Activated T-helper 9 cell treated with anti-CD3 and anti-CD28 coated beads, Interleukin-2, amount 50 U/mL, for 16 hours (primary cell): ENCODE measurements at regions not wholly inside any gene's neighbourhood (a gene's known extent, or its start where the extent isn't known, plus 50 kb on each side); places are given as distances from the start of the nearest gene placed in this dataset.

ENCODE experiments used
- DNase-seq: peaks from one replicate; pipeline ENCODE4 v3.0.0-alpha.2; 2020; ENCODE audit warnings: low read depth

GRCh38 chr7:68438016-68438415 is 1160.3 kb upstream of the AUTS2 start:
- DNase-seq = no peak

- DNase-seq = no peak
Observed at GRCh38 chr7:68438811-68439210, 1159.5 kb upstream of the AUTS2 start.

GRCh38 chr7:68439897-68440296 is 1158.4 kb upstream of the AUTS2 start:
- DNase-seq = no peak

GRCh38 chr7:68440866-68441265 is 1157.4 kb upstream of the AUTS2 start:
- no peak for DNase-seq

GRCh38 chr7:68441645-68442044 is 1156.6 kb upstream of the AUTS2 start:
- DNase-seq = no peak

GRCh38 chr7:68442931-68443631 is 1155.2 kb upstream of the AUTS2 start:
- no peak for DNase-seq

- no peak for DNase-seq
Observed at GRCh38 chr7:68444042-68444441, 1154.2 kb upstream of the AUTS2 start.

- no peak for DNase-seq
Observed at GRCh38 chr7:68444956-68445355, 1153.3 kb upstream of the AUTS2 start.

GRCh38 chr7:68446183-68446582 is 1152.1 kb upstream of the AUTS2 start:
- no peak for DNase-seq

GRCh38 chr7:68449099-68449498 is 1149.2 kb upstream of the AUTS2 start:
- no peak for DNase-seq

- no peak for DNase-seq
Observed at GRCh38 chr7:68449816-68450215, 1148.5 kb upstream of the AUTS2 start.

GRCh38 chr7:68454931-68455330 is 1143.3 kb upstream of the AUTS2 start:
- no peak for DNase-seq

GRCh38 chr7:68456469-68456868 is 1141.8 kb upstream of the AUTS2 start:
- DNase-seq = no peak

- no peak for DNase-seq
Observed at GRCh38 chr7:68457481-68457880, 1140.8 kb upstream of the AUTS2 start.

- DNase-seq = no peak
Observed at GRCh38 chr7:68458010-68458908, 1140.0 kb upstream of the AUTS2 start.

GRCh38 chr7:68461430-68461829 is 1136.8 kb upstream of the AUTS2 start:
- no peak for DNase-seq

GRCh38 chr7:68470836-68471435 is 1127.3 kb upstream of the AUTS2 start:
- no peak for DNase-seq

GRCh38 chr7:68472688-68473087 is 1125.6 kb upstream of the AUTS2 start:
- DNase-seq = no peak

- no peak for DNase-seq
Observed at GRCh38 chr7:68474661-68475216, 1123.5 kb upstream of the AUTS2 start.

GRCh38 chr7:68476966-68477365 is 1121.3 kb upstream of the AUTS2 start:
- DNase-seq = no peak

GRCh38 chr7:68478326-68478725 is 1119.9 kb upstream of the AUTS2 start:
- no peak for DNase-seq

GRCh38 chr7:68482800-68483199 is 1115.5 kb upstream of the AUTS2 start:
- no peak for DNase-seq

GRCh38 chr7:68484731-68485130 is 1113.5 kb upstream of the AUTS2 start:
- no peak for DNase-seq
